Ishikawa (cell line): ENCODE measurements at regions not wholly inside any gene's neighbourhood (a gene's known extent, or its start where the extent isn't known, plus 50 kb on each side); places are given as distances from the start of the nearest gene placed in this dataset.

Experiments used
- CEBPB ChIP-seq: IDR thresholded peaks from 2 replicates; pipeline ENCODE4 v1.6.1; 2012
- CREB1 ChIP-seq: IDR thresholded peaks from 2 replicates; pipeline ENCODE4 v1.6.1; 2012; ENCODE audit warnings: low read depth
- EGR1 ChIP-seq: IDR thresholded peaks from 2 replicates; pipeline ENCODE4 v1.6.1; 2012
- EP300 ChIP-seq: IDR thresholded peaks from 2 replicates; pipeline ENCODE4 v1.6.1; 2012; ENCODE audit warnings: borderline replicate concordance
- FOXM1 ChIP-seq: IDR thresholded peaks from 2 replicates; pipeline ENCODE4 v1.6.1; 2012; ENCODE audit warnings: low read depth, borderline replicate concordance
- NFIC ChIP-seq: IDR thresholded peaks from 2 replicates; pipeline ENCODE4 v1.6.1; 2012
- RAD21 ChIP-seq: IDR thresholded peaks from 2 replicates; pipeline ENCODE4 v1.6.1; 2012; ENCODE audit warnings: low read depth
- REST ChIP-seq: IDR thresholded peaks from 2 replicates; pipeline ENCODE4 v1.6.1; 2012; ENCODE audit warnings: low read depth, mild to moderate bottlenecking
- TAF1 ChIP-seq: IDR thresholded peaks from 2 replicates; pipeline ENCODE4 v1.6.1; 2012; ENCODE audit warnings: low read depth, mild to moderate bottlenecking
- TCF12 ChIP-seq: IDR thresholded peaks from 2 replicates; pipeline ENCODE4 v1.6.1; 2012; ENCODE audit warnings: low read depth
- TEAD4 ChIP-seq: IDR thresholded peaks from 2 replicates; pipeline ENCODE4 v1.6.1; 2012
- USF1 ChIP-seq: IDR thresholded peaks from 2 replicates; pipeline ENCODE4 v1.6.1; 2012
- YY1 ChIP-seq: IDR thresholded peaks from 2 replicates; pipeline ENCODE4 v1.6.1; 2012; ENCODE audit warnings: low read depth
- ZBTB7A ChIP-seq: IDR thresholded peaks from 2 replicates; pipeline ENCODE4 v1.6.1; 2012; ENCODE audit warnings: low read depth
- TF ChIP-seq, protein P1 (sequence below): IDR thresholded peaks from 2 replicates; pipeline ENCODE4 v1.6.1; 2012

DNA sequence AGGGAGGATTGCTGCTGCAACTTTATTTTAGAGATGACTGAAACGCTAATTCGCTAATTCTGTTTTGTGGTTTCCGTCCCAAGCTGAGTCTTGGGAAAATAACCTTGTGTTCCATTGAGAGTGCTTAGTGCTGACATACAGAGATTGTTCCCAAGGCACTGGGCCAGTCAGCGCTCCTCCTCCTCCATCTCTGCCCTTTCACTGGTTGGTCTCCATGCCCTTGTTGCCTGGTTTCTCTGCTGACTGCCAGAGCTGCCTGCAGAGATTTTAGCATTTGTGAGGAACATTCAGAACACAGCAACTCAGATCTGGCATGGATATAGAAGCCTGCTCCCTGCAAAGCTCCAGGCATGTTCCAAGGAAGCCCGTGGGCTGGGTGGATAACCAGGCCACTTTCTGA lies 126.0 kb upstream of the IRX2 start:
- TF ChIP-seq CREB1 (no peak), FOXM1 (no peak), NFIC (no peak), TCF12 (no peak), USF1 (no peak), TEAD4 (no peak), ZBTB7A (no peak)
- TF ChIP-seq, protein P1, sequence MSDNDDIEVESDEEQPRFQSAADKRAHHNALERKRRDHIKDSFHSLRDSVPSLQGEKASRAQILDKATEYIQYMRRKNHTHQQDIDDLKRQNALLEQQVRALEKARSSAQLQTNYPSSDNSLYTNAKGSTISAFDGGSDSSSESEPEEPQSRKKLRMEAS = no peak

DNA sequence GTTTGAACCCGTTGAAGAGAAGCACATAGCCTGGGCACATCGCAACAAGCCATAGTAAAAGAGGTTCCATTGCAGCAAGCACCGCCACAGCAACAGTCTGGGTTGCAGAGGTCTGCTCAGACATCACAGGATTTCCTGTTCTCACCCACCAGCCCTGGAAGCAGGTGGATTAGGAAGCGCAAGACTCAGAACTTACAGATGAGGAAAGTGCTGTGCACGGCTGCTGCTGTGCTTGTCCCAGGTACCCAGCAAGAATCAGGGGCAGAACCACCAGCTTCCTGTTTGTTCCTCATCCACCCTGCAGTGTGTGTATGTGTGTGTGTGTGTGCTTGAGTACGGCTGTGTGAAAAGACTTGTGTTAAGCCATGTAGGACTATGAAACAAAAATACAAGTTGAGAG lies 124.7 kb upstream of the IRX2 start:
- TF ChIP-seq CEBPB (no peak), USF1 (no peak), TEAD4 (no peak), TAF1 (no peak), RAD21 (no peak), EGR1 (no peak), YY1 (no peak), TCF12 (no peak), CREB1 (no peak)
- TF ChIP-seq, protein P1 = no peak

- TF ChIP-seq FOXM1 = no peak
- TF ChIP-seq TCF12 = no peak
- TF ChIP-seq, protein P1 = no peak
- no peak for TF ChIP-seq TEAD4
Measured at GRCh38 chr5:2874099-2874498, 122.6 kb upstream of the IRX2 start.

DNA sequence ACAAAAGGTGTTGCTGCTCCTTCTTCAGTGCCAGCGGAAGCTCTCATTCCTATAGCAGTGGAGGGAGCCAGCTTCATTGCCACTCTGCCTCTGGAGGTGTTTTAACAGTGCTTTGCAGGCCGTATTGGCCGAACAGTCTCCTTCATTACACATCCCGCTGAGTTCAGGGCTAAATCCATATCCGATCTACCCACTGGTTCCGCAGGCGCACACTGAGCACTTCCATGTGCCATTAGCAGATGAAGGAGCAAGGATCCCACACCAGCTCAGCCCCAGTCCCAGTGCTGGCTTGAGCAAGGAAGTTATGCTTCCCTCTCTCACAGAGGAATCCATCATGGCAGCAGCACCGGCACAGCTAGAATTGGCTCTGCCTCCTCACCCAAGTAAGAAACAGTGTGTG lies 121.2 kb upstream of the IRX2 start:
- TF ChIP-seq REST (no peak), NFIC (no peak), TCF12 (no peak), TEAD4 (no peak), EGR1 (no peak), TAF1 (no peak), CEBPB (no peak), YY1 (no peak), RAD21 (no peak), CREB1 (no peak), ZBTB7A (no peak), EP300 (no peak), FOXM1 (no peak), USF1 (no peak)
- TF ChIP-seq, protein P1 = no peak

DNA sequence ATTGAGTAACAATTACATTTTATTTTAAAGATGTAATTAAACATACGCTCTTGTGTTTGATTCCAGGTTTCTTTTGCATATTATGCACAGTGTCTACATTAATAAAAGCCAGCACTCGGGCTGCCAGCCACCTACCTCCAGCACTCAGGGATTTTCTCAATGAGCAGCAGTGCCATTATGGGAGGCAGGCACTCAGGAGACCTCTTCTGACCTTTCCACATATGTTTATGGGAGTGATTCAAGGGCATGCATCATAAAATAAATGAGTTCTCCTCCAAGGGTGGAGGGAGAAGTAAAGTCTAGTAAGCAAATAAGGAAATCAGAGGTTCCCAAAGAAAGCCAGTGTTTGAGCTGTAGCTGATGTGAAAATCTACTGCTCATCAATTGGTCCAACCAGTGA lies 119.8 kb upstream of the IRX2 start:
- TF ChIP-seq TEAD4 = no peak

- TF ChIP-seq USF1 = no peak
- no peak for TF ChIP-seq EGR1
- TF ChIP-seq YY1 = no peak
Measured at GRCh38 chr5:2869471-2869870, 118.0 kb upstream of the IRX2 start.

DNA sequence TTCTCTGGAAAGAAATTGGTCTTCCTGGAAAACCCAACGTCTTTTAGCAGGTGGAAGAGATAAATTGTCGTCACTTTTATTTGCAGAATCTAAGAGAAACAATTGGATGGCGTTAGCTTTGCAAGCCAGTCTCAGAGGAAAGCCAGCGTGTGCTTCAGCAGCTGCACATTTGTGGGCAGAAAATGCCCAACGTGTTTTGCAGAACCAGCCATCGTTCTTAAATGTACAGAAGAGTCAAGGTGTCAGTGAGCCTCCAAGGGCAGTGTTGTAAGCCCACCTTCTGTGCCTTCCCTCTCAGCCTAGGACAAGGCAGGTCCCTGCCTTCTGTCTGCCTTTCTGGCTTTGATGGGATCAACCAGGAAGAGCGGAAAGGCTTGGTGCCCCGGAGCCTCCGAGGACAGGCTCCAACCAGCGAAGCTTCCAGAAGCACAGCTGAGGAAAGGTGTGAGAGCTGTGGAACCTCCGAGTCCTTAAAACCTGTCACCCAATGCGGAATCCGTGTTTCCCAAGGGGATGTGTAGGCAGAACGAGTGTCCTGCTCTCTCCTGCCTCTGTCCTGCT lies 116.0 kb upstream of the IRX2 start:
- no peak for TF ChIP-seq FOXM1
- no peak for TF ChIP-seq TCF12
- TF ChIP-seq EGR1 = no peak
- TF ChIP-seq ZBTB7A = no peak
- no peak for TF ChIP-seq YY1
- no peak for TF ChIP-seq EP300
- no peak for TF ChIP-seq CREB1
- no peak for TF ChIP-seq TEAD4
- TF ChIP-seq REST = no peak
- TF ChIP-seq USF1 = no peak
- no peak for TF ChIP-seq NFIC
- TF ChIP-seq RAD21 = no peak
- no peak for TF ChIP-seq CEBPB
- TF ChIP-seq TAF1 = no peak
- TF ChIP-seq, protein P1 = no peak
